Activated CD4-positive, alpha-beta T cell treated with anti-CD3 and anti-CD28 coated beads for 24 hours (primary cell): ENCODE measurements at regions not wholly inside any gene's neighbourhood (a gene's known extent, or its start where the extent isn't known, plus 50 kb on each side); places are given as distances from the start of the nearest gene placed in this dataset.
"Not testable (repeated sequence)": the region's sequence is repeated elsewhere in the genome, so short reads cannot be mapped to it uniquely, and the experiment has no call there.

ENCODE experiments used
- DNase-seq, 2 donors: peaks; one replicate each; pipeline ENCODE4 v3.0.0-alpha.2; 2020; ENCODE audit warnings: low read depth in 2 of 2

DNA sequence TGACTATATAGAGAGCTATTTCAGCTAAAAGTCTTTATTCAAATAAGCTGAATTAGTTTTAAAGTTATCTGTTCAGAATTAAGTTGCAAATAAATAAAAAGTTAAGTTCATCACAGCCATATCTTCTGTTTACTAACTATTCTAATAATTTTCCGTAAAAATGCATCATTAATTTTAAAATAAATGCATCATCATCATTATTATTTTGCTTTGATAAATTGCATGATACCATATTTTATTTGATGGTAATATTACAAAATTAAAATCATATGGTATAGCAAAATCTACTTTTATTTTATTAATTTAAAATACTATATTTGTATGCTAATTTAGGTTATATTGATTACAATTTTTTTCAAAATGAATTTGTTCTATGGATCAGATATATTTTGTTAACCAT is 357.3 kb upstream of the NDST4 start:
- no peak for DNase-seq

DNA sequence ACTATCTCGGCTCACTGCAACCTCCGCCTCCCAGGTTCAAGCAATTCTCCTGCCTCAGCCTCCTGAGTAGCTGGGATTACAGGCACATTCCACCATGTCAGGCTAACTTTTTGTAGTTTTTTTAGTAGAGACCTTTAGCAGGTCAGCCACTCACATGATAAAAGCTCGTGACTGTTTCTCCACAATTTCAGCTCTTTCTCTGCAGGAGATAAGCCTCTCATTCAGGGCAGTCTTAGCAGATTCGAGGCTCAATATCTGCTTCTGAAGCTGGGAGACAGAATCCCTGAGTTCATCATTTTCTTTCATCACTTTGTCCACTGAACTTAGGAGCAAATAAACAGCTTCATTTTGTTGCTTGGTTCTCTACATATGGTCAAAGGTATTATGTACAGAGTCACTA is 345.9 kb upstream of the NDST4 start:
- not testable (repeated sequence) for DNase-seq

- no peak for DNase-seq
Measured at GRCh38 chr4:115456231-115456630, 342.8 kb upstream of the NDST4 start.

GRCh38 chr4:115454228-115454627 is 340.8 kb upstream of the NDST4 start:
- no peak for DNase-seq

DNA sequence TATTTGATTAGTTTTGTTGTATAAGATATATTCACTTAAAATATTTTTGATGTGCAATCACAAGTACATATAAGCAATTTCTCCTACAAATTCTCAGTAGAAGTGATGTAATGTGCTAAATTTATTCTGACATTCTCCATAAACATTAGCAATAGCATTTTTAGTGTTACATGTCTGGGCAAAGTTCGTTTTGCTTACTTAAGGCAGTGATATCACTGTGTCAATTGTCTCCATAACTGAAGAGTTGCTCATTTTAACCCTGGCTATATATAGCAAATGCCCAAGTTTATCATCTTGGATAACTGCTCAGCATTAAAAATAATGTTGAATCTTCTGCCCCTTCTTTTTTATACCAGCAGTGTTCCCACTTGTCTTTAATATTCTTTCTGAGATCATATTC is 340.0 kb upstream of the NDST4 start:
- DNase-seq, result no peak

- not testable (repeated sequence) for DNase-seq
Measured at GRCh38 chr4:115452229-115452628, 338.8 kb upstream of the NDST4 start.

DNA sequence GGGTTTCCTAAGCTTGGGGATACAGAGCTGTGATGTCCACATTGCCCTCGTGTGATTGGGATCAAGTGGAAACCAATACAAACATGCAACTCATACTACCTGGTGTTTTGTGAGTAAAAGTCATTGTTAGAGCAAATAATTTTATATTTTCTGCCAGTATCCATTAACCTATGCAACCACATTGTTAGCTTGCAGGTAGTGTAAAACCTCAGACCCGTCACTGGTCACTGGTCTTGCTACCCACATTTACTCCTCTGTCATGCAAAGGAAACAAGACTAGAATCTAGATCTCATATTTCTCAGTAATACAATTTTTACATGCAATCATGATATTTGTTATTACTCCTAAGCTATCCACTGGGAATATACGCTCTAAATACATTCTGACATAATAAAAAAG is 324.3 kb upstream of the NDST4 start:
- DNase-seq, result no peak

DNA sequence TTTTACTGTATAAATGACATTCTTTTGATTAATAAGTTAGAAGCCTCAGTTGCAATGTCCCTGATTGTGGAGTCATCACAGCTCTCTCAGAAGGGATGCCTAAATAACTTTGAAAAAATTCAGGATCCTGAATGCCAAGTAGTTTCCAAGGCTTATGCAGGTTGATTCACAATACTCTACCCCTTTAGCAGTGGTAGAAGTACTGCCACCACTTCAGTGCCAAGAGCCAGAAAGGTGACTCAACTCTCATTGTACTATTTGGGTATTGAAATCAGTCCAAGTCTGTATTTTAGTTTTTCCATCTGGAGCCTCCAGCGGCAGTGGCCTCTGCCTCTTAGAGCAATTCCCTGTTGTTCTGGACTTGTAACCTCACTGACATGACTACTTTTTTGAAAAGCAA is 320.1 kb upstream of the NDST4 start:
- DNase-seq, result no peak

GRCh38 chr4:115430024-115430423 is 316.6 kb upstream of the NDST4 start:
- no peak for DNase-seq

- DNase-seq, result no peak
Measured at GRCh38 chr4:115428455-115428854, 315.0 kb upstream of the NDST4 start.

GRCh38 chr4:115424852-115425251 is 311.4 kb upstream of the NDST4 start:
- no peak for DNase-seq

- no peak for DNase-seq
Measured at GRCh38 chr4:115418635-115419396, 305.4 kb upstream of the NDST4 start.

- no peak for DNase-seq
Measured at GRCh38 chr4:115396034-115396433, 282.6 kb upstream of the NDST4 start.

DNA sequence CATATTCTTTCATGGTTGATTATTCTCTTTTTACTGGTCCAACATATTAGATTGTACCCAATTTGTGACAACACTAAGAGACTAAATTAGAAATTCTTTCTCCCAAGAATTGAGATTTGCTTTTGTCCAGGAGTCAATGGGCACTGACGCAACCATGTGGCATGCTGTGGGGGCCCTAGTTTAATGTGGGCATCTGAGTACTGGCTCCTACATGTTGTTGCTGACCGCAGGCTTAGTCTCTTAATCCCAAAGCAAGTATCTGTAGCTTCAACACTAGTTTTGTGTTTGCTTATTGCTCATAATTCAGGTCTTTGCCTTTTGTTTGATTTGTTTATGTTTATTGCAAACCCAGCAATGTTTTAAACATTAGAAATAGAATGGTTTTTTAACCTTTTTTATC is 263.4 kb upstream of the NDST4 start:
- DNase-seq, result no peak

GRCh38 chr4:115374621-115375020 is 261.2 kb upstream of the NDST4 start:
- no peak for DNase-seq

- no peak for DNase-seq
Measured at GRCh38 chr4:115370490-115370889, 257.1 kb upstream of the NDST4 start.

DNA sequence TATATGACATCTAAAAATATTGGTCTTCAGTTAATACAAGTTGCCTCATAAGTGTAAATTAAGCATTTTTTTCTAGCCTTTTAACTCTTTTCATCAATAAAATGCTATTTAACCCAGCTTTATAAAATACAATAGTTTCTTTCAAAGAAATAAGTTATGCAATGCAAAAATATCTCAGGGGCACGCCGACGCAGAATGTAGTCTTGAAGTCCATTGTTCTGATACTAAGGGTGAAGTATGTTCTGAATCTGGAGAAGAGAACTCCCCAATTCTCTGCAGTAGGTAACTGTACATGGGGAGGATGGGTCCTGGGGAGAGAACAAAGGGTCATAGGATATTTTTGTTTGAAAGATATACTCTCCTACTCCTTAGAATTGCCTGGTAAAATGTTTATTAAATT is 256.6 kb upstream of the NDST4 start:
- DNase-seq, result no peak

DNA sequence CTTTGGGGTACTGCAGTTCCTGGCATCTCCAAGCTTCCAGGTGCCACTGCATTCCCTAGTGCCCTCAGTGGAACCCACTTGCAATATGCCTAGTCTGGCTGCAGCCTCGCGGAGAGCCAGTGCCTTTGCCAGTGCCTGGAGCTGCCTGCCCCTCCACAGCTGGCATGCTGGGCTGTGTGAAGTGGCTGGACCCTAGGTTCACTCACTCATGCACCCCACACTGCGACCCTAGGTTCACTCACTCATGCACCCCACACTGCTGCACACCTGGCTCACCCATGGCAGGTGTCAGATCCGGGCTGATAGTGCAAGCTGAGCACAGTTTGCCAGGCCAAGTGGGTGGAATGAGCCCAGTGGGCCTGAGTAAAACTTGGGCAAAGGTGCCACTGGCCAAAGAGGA is 253.0 kb upstream of the NDST4 start:
- DNase-seq, result no peak

DNA sequence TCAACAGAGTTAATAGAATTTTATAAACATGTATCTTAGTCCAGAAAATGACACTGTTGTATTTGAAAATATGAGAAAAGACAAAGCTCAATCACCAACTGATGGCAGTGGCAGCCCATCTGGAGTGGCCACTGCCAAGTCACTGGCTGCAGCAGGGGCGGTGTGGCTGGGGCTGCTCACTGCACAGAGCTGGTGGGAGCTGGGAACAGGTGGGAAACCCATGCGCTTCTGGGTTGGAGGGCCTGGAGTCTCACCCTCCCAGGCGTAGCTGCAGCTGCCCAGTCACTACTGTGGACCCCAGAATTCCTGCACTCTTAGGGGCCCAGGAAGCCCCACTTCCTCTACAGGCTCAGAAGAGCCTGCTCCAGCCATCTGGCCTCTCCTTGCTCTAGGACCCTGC is 251.8 kb upstream of the NDST4 start:
- DNase-seq, result no peak

- no peak for DNase-seq
Measured at GRCh38 chr4:115361781-115362180, 248.4 kb upstream of the NDST4 start.

DNA sequence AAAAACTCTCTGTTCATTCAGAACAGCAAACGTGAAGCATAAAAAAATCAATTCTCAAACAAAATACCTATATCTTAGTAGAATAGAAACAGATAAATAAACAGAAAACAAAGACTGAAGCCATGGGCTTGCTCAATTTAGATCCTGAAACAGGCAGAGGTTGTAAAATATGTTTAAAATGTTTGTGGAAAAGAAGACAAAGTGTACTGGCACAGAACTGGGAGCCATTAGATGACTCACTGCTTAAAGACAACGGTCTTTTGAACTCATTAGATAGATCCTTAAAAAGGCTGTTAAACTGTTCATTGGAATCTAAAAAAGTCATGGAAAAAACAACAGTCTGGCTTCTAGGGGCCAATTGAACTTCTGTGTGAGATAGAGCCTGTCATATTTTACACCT is 247.0 kb upstream of the NDST4 start:
- DNase-seq, result no peak

GRCh38 chr4:115357776-115358175 is 244.4 kb upstream of the NDST4 start:
- no peak for DNase-seq

GRCh38 chr4:115356176-115356575 is 242.8 kb upstream of the NDST4 start:
- DNase-seq, result no peak

- no peak for DNase-seq
Measured at GRCh38 chr4:115355329-115355728, 241.9 kb upstream of the NDST4 start.
